H9 (cell line): ENCODE measurements at regions not wholly inside any gene's neighbourhood (a gene's known extent, or its start where the extent isn't known, plus 50 kb on each side); places are given as distances from the start of the nearest gene placed in this dataset.

ENCODE experiments used
- DNase-seq: peaks from one replicate; pipeline ENCODE4 v3.0.0-alpha.2; 2017
- H2AFZ ChIP-seq: one replicate; pipeline ENCODE4 v1.6.1; 2013; ENCODE audit warnings: mild to moderate bottlenecking, low read length, control low read depth, moderate library complexity
- H2AK5ac ChIP-seq: 2 replicates; pipeline ENCODE4 v1.6.1; 2013; ENCODE audit warnings: low read length, control low read depth, mixed read lengths; ENCODE audit not compliant: insufficient read length
- H2BK120ac ChIP-seq: one replicate; pipeline ENCODE4 v1.6.1; 2013; ENCODE audit warnings: low read depth, mild to moderate bottlenecking, low read length, control low read depth, inconsistent platforms; ENCODE audit not compliant: poor library complexity, severe bottlenecking
- H2BK12ac ChIP-seq: 2 replicates; pipeline ENCODE4 v1.6.1; 2013; ENCODE audit warnings: low read length, control low read depth, mixed read lengths, low read depth; ENCODE audit not compliant: insufficient read length
- H2BK15ac ChIP-seq: 2 replicates; pipeline ENCODE4 v1.6.1; 2013; ENCODE audit warnings: low read depth, low read length, control low read depth
- H2BK20ac ChIP-seq: one replicate; pipeline ENCODE4 v1.6.1; 2013; ENCODE audit warnings: low read depth, mild to moderate bottlenecking, low read length, control low read depth, inconsistent platforms; ENCODE audit not compliant: poor library complexity, severe bottlenecking
- H2BK5ac ChIP-seq: 2 replicates; pipeline ENCODE4 v1.6.1; 2013; ENCODE audit warnings: low read length, control low read depth, mixed read lengths; ENCODE audit not compliant: insufficient read length
- H3K14ac ChIP-seq: 2 replicates; pipeline ENCODE4 v1.6.1; 2013; ENCODE audit warnings: low read length, control low read depth; ENCODE audit not compliant: insufficient read depth
- H3K18ac ChIP-seq: 2 replicates; pipeline ENCODE4 v1.6.1; 2013; ENCODE audit warnings: low read depth, mild to moderate bottlenecking, mixed read lengths, low read length, control low read depth; ENCODE audit not compliant: insufficient read length
- H3K23ac ChIP-seq: 2 replicates; pipeline ENCODE4 v1.6.1; 2013; ENCODE audit warnings: low read length, control low read depth, mixed read lengths, low read depth; ENCODE audit not compliant: insufficient read length
- H3K23me2 ChIP-seq: 2 replicates; pipeline ENCODE4 v1.6.1; 2013; ENCODE audit warnings: low read depth, mild to moderate bottlenecking, mixed read lengths, low read length, control low read depth; ENCODE audit not compliant: insufficient read length, poor library complexity, severe bottlenecking
- H3K27ac ChIP-seq: 2 replicates; pipeline ENCODE4 v1.5.1; 2013; ENCODE audit warnings: low read length, control low read depth, mixed read lengths, low read depth; ENCODE audit not compliant: insufficient read length
- H3K27me3 ChIP-seq: 2 replicates; pipeline ENCODE4 v1.6.1; 2013; ENCODE audit warnings: low read length, control low read depth, inconsistent platforms; ENCODE audit not compliant: insufficient read depth
- H3K4ac ChIP-seq: 2 replicates; pipeline ENCODE4 v1.6.1; 2013; ENCODE audit warnings: low read depth, mild to moderate bottlenecking, control low read depth, inconsistent platforms, low read length, moderate library complexity
- H3K4me1 ChIP-seq: 2 replicates; pipeline ENCODE4 v1.6.1; 2013; ENCODE audit warnings: low read length, control low read depth, inconsistent platforms; ENCODE audit not compliant: insufficient read depth
- H3K4me2 ChIP-seq: 2 replicates; pipeline ENCODE4 v1.6.1; 2013; ENCODE audit warnings: low read length, control low read depth, mixed read lengths; ENCODE audit not compliant: insufficient read length, insufficient read depth
- H3K56ac ChIP-seq: 2 replicates; pipeline ENCODE4 v1.6.1; 2013; ENCODE audit warnings: low read depth, mild to moderate bottlenecking, mixed read lengths, low read length, control low read depth; ENCODE audit not compliant: insufficient read length
- H3K79me1 ChIP-seq: 2 replicates; pipeline ENCODE4 v1.6.1; 2013; ENCODE audit warnings: low read depth, mild to moderate bottlenecking, moderate library complexity, low read length, control low read depth, inconsistent platforms; ENCODE audit not compliant: insufficient read depth, poor library complexity, severe bottlenecking
- H3K79me2 ChIP-seq: 2 replicates; pipeline ENCODE4 v1.6.1; 2013; ENCODE audit warnings: low read length, control low read depth, inconsistent platforms; ENCODE audit not compliant: insufficient read depth
- H3K9ac ChIP-seq: 2 replicates; pipeline ENCODE4 v1.6.1; 2013; ENCODE audit warnings: low read length, control low read depth, mixed read lengths; ENCODE audit not compliant: insufficient read length; ENCODE audit errors: extremely low read depth
- H3K9me3 ChIP-seq: one replicate; pipeline ENCODE4 v1.6.1; 2013; ENCODE audit warnings: low read depth, low read length, inconsistent platforms; ENCODE audit not compliant: control insufficient read depth
- H3T11ph ChIP-seq: one replicate; pipeline ENCODE4 v1.6.1; 2013; ENCODE audit warnings: mild to moderate bottlenecking, low read length, control low read depth, inconsistent platforms
- H4K20me1 ChIP-seq: one replicate; pipeline ENCODE4 v1.6.1; 2013; ENCODE audit not compliant: control insufficient read depth, insufficient read length, insufficient read depth
- H4K5ac ChIP-seq: 2 replicates; pipeline ENCODE4 v1.6.1; 2013; ENCODE audit warnings: low read depth, mild to moderate bottlenecking, mixed read lengths, low read length, control low read depth; ENCODE audit not compliant: insufficient read length
- H4K8ac ChIP-seq: replicated peaks from 2 replicates; pipeline ENCODE4 v1.6.1; 2013; ENCODE audit warnings: low read length, control low read depth, mixed read lengths, low read depth; ENCODE audit not compliant: insufficient read length
- H4K91ac ChIP-seq: 2 replicates; pipeline ENCODE4 v1.6.1; 2013; ENCODE audit warnings: low read depth, mild to moderate bottlenecking, moderate library complexity, mixed read lengths, low read length, control low read depth; ENCODE audit not compliant: insufficient read length
- H3K27ac Mint-ChIP-seq, 3 experiments: 2 replicates in 2 of 3; 3 replicates in 1 of 3; pipeline ENCODE4 v1.8.0; 2020 to 2021; ENCODE audit warnings: mixed read lengths in 3 of 3, mild to moderate bottlenecking in 1 of 3, moderate library complexity in 1 of 3
- H3K27me3 Mint-ChIP-seq: 2 replicates; pipeline ENCODE4 v1.8.0; 2021; ENCODE audit warnings: low read depth, mild to moderate bottlenecking, moderate library complexity, mixed read lengths
- H3K36me3 Mint-ChIP-seq, 3 experiments: 2 replicates in 2 of 3; 3 replicates in 1 of 3; pipeline ENCODE4 v1.8.0; 2020 to 2021; ENCODE audit warnings: low read depth in 3 of 3, mixed read lengths in 3 of 3; ENCODE audit not compliant: insufficient read depth in 1 of 3
- H3K4me1 Mint-ChIP-seq, 2 experiments: 2 replicates each; pipeline ENCODE4 v1.8.0; 2020; ENCODE audit warnings: mixed read lengths in 2 of 2
- H3K4me3 Mint-ChIP-seq, 2 experiments: 2 replicates in 1 of 2; 3 replicates in 1 of 2; pipeline ENCODE4 v1.8.0; 2020 to 2021; ENCODE audit warnings: mild to moderate bottlenecking in 2 of 2, mixed read lengths in 2 of 2, moderate library complexity in 1 of 2
- H3K9me3 Mint-ChIP-seq, 2 experiments: 2 replicates in 1 of 2; 3 replicates in 1 of 2; pipeline ENCODE4 v1.8.0; 2020; ENCODE audit warnings: mild to moderate bottlenecking in 2 of 2, mixed read lengths in 2 of 2, moderate library complexity in 1 of 2
- WGBS: extraction: QIAGEN DNeasy Blood & Tissue Kit; methylation state at CpG from one replicate; pipeline ENCODE4 v1.1.7; 2013; ENCODE audit warnings: missing lambda C conversion rate, low lambda C conversion rate, mixed read lengths; ENCODE audit not compliant: insufficient read length; ENCODE audit errors: extremely low coverage; 5-methylcytosine and 5-hydroxymethylcytosine counted together
- TF ChIP-seq, protein P1 (sequence below): fragments of 200-600 bp; sonication (generic); conservative IDR thresholded peaks from 3 replicates; pipeline ENCODE4 v1.8.0; 2021; ENCODE audit warnings: antibody characterized with exemption, mild to moderate bottlenecking

DNA sequence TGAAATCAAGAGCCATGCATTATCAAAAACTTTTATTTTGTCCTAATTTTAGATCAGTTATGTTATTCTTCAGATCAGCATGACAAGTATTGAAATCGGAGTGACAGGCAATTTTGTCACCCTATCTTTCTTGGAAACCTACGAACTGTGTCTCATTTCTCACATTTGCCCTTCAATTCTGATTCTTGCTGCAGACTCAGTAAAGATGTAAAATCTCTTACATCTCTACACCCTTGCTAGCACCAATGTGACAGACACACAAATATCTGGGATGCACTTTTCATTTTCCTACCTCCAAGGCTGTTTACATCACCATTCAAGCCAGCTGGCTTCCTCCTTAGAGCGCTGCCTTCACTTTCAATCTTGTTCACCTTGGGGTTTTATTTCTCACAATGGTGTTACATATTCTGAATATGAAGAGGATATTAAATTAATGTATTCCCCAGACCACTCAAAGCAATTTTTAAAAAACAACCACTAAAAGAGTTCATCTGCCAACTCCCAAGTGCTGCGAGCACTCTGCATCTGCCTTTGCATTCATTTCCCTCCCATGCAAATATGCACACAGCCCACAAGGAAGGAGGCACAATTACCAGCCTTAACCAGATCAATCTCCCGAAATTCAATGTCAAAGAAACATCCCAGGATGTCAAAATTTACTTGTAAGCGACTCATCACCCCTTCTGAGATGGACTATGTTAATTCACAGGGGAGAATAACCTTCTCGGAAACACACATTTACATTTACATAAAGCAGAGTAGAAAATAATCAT, 164.3 kb downstream of the ENC1 start:
- no peak overlapping the region for H3K4me2 ChIP-seq
- H3K14ac ChIP-seq, result no peak overlapping the region
- H3K79me1 ChIP-seq, result no peaks in the 10 kb centered on the region
- H4K8ac ChIP-seq, result no peak overlapping the region
- no peak overlapping the region for H2BK12ac ChIP-seq
- H3K9ac ChIP-seq, result no peak overlapping the region
- no peak overlapping the region for H3K27ac Mint-ChIP-seq
- H3K4me1 Mint-ChIP-seq, result peaks cover 9% of the 10 kb centered on the region in 2 experiments
- H2BK15ac ChIP-seq, result no peak overlapping the region
- H3K4me3 Mint-ChIP-seq, result no peak overlapping the region
- H3T11ph ChIP-seq, result no peak overlapping the region
- no peak overlapping the region for H2BK20ac ChIP-seq
- no peaks in the 10 kb centered on the region for H3K9me3 ChIP-seq
- no peak overlapping the region for H2BK120ac ChIP-seq
- no CpG with 5 or more reads among the region's 7 CpGs for WGBS
- H3K27ac ChIP-seq, result no peak overlapping the region
- H4K5ac ChIP-seq, result no peak overlapping the region
- H3K27me3 ChIP-seq, result no peaks in the 10 kb centered on the region
- H4K20me1 ChIP-seq, result no peaks in the 10 kb centered on the region
- TF ChIP-seq, protein P1, sequence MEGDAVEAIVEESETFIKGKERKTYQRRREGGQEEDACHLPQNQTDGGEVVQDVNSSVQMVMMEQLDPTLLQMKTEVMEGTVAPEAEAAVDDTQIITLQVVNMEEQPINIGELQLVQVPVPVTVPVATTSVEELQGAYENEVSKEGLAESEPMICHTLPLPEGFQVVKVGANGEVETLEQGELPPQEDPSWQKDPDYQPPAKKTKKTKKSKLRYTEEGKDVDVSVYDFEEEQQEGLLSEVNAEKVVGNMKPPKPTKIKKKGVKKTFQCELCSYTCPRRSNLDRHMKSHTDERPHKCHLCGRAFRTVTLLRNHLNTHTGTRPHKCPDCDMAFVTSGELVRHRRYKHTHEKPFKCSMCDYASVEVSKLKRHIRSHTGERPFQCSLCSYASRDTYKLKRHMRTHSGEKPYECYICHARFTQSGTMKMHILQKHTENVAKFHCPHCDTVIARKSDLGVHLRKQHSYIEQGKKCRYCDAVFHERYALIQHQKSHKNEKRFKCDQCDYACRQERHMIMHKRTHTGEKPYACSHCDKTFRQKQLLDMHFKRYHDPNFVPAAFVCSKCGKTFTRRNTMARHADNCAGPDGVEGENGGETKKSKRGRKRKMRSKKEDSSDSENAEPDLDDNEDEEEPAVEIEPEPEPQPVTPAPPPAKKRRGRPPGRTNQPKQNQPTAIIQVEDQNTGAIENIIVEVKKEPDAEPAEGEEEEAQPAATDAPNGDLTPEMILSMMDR, result no peak
- H3K27me3 Mint-ChIP-seq, result peaks cover 1% of the 10 kb centered on the region; the same call in 1 of the 2 replicates
- no peak overlapping the region for H3K23ac ChIP-seq
- H3K9me3 Mint-ChIP-seq, result no peaks in the 10 kb centered on the region
- peaks cover 7% of the 10 kb centered on the region; the same call in 1 of the 2 replicates for H3K4me1 ChIP-seq
- H3K36me3 Mint-ChIP-seq, result no peaks in the 10 kb centered on the region
- no peaks in the 10 kb centered on the region for H3K79me2 ChIP-seq
- no peak overlapping the region for H3K4ac ChIP-seq
- no peak overlapping the region for H3K56ac ChIP-seq
- H2AK5ac ChIP-seq, result no peak overlapping the region
- H2AFZ ChIP-seq, result no peak overlapping the region
- H3K23me2 ChIP-seq, result no peaks in the 10 kb centered on the region
- no peak overlapping the region for H4K91ac ChIP-seq
- no peak overlapping the region for H2BK5ac ChIP-seq
- no peak for DNase-seq
- H3K18ac ChIP-seq, result no peak overlapping the region
